ENCODE measurements at regions not wholly inside any gene's neighbourhood (a gene's known extent, or its start where the extent isn't known, plus 50 kb on each side); places are given as distances from the start of the nearest gene placed in this dataset.

DNA sequence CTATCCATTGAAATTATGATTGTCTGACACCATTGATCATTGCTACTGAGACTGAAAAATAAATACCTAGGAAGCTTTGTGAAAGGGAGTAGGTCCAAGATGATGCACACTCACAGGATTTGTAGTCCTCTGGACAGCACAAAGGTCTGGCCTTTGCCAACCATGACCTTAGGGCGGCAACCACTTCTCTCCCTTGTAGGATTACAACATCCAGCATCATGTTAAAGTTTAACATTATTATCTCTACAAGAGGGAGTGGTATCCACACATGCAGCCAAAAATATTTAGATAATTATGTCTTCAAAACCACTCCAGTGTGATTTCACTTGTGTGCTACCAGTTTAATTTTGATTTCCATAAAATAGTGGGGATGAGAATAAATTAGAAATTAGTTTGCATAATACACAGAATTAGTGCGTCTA is 51.1 kb upstream of the NHSL1 start:
- peaks cover 11% of the 10 kb centered on the region for H3K27me3 Mint-ChIP-seq
- no peak overlapping the region for H3K27ac Mint-ChIP-seq
- DNase-seq (no peak), ATAC-seq (ENCODE audit: poor library complexity) (no peak)
- no peaks in the 10 kb centered on the region for H3K27me3 ChIP-seq (ENCODE audit: control insufficient read depth in 1 of 2, insufficient read depth in 2 of 2, low read length in 2 of 2)
- TF ChIP-seq, protein P1, sequence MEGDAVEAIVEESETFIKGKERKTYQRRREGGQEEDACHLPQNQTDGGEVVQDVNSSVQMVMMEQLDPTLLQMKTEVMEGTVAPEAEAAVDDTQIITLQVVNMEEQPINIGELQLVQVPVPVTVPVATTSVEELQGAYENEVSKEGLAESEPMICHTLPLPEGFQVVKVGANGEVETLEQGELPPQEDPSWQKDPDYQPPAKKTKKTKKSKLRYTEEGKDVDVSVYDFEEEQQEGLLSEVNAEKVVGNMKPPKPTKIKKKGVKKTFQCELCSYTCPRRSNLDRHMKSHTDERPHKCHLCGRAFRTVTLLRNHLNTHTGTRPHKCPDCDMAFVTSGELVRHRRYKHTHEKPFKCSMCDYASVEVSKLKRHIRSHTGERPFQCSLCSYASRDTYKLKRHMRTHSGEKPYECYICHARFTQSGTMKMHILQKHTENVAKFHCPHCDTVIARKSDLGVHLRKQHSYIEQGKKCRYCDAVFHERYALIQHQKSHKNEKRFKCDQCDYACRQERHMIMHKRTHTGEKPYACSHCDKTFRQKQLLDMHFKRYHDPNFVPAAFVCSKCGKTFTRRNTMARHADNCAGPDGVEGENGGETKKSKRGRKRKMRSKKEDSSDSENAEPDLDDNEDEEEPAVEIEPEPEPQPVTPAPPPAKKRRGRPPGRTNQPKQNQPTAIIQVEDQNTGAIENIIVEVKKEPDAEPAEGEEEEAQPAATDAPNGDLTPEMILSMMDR (IDR thresholded peaks at IDR 0.05), result no peak
- CTCF ChIA-PET, result no interaction called here
- intact Hi-C loops (cut with DNase I, micrococcal nuclease), result no loop called here
- no peaks in the 10 kb centered on the region for H3K4me1 ChIP-seq (ENCODE audit: insufficient read depth, low read length)
- H3K9me3 ChIP-seq (ENCODE audit: control insufficient read depth in 1 of 2, insufficient read depth in 1 of 2, low read length in 2 of 2), result no peaks in the 10 kb centered on the region
- H3K4me3 ChIP-seq (ENCODE audit: low read length), result no peak overlapping the region
- H3K36me3 Mint-ChIP-seq (ENCODE audit: low read depth), result no peaks in the 10 kb centered on the region
- no peaks in the 10 kb centered on the region for H3K9me3 Mint-ChIP-seq
- no peak overlapping the region for H3K27ac ChIP-seq (ENCODE audit: low read depth in 1 of 2, low read length in 2 of 2)
- no peaks in the 10 kb centered on the region for H3K4me1 Mint-ChIP-seq (ENCODE audit: low read depth)
- no peaks in the 10 kb centered on the region for H3K36me3 ChIP-seq (ENCODE audit: insufficient read depth, low read length)
- POLR2A ChIA-PET, result no interaction called here
- no peak overlapping the region for H3K4me3 Mint-ChIP-seq

DNA sequence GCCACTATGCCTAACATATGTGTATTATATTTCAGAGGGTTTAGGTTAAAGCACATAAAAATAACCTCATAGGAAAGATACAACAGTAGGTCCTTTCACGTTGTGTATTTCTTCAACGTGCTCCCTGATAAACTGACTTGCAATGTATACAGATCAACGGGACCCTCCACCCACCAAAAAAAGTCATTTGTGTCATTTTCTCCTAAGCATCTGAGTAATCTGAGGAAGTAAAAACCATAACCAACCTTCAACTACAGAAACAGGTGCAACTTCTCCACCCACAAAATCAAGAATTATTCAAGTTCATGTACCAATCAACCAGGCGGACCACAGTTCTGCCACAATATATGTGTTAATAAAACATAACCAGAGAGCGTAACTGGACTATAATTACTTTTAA is 54.9 kb upstream of the NHSL1 start:
- CTCF ChIA-PET, result no interaction called here
- Mint-ChIP-seq H3K27me3 (peaks cover 12% of the 10 kb centered on the region), H3K4me3 (no peak overlapping the region), H3K36me3 (ENCODE audit: low read depth) (no peaks in the 10 kb centered on the region), H3K9me3 (no peaks in the 10 kb centered on the region), H3K27ac (no peak overlapping the region), H3K4me1 (ENCODE audit: low read depth) (no peaks in the 10 kb centered on the region)
- no peak overlapping the region for H3K4me3 ChIP-seq (ENCODE audit: low read length)
- H3K36me3 ChIP-seq (ENCODE audit: insufficient read depth, low read length), result no peaks in the 10 kb centered on the region
- ATAC-seq (ENCODE audit: poor library complexity) (no peak), DNase-seq (no peak)
- H3K4me1 ChIP-seq (ENCODE audit: insufficient read depth, low read length), result no peaks in the 10 kb centered on the region
- intact Hi-C loops (cut with DNase I, micrococcal nuclease), result no loop called here
- TF ChIP-seq, protein P1 (IDR thresholded peaks at IDR 0.05), result no peak
- POLR2A ChIA-PET, result no interaction called here
- H3K9me3 ChIP-seq (ENCODE audit: control insufficient read depth in 1 of 2, insufficient read depth in 1 of 2, low read length in 2 of 2), result no peaks in the 10 kb centered on the region
- H3K27me3 ChIP-seq (ENCODE audit: control insufficient read depth in 1 of 2, insufficient read depth in 2 of 2, low read length in 2 of 2), result no peaks in the 10 kb centered on the region
- no peak overlapping the region for H3K27ac ChIP-seq (ENCODE audit: low read depth in 1 of 2, low read length in 2 of 2)

DNA sequence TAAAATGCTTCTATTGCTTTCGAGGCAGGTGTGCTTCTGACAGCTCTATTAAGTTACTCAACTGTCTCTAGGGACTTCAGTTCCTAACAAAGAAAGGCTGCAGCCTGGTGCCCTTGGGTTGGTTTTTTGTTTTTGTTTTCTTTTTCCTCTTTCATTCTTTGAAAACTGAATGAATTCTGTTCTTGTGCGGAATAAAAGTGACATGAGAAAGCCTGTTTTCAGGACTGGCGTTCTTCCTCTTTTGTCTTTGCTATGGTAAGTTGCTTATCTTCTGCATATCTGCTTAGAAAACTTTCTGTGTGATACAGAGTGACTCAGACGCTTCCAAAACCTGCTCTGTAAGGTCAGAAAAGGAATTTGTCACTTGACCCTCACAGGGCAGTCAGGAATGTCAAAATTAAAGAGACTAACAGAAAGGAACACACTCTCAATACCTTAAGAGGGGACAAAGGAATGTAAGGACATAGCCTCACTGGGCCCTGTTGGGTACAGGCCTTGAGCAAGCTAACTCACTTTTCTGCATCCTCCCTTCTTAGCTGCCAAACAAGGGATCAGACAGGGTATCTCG is 56.2 kb upstream of the NHSL1 start:
- ChIA-PET POLR2A (no interaction called here), CTCF (no interaction called here)
- H3K9me3 ChIP-seq (ENCODE audit: control insufficient read depth in 1 of 2, insufficient read depth in 1 of 2, low read length in 2 of 2), result no peaks in the 10 kb centered on the region
- Mint-ChIP-seq H3K27me3 (peaks cover 17% of the 10 kb centered on the region), H3K27ac (no peak overlapping the region), H3K9me3 (no peaks in the 10 kb centered on the region), H3K4me1 (ENCODE audit: low read depth) (no peaks in the 10 kb centered on the region), H3K36me3 (ENCODE audit: low read depth) (no peaks in the 10 kb centered on the region), H3K4me3 (no peak overlapping the region)
- H3K4me1 ChIP-seq (ENCODE audit: insufficient read depth, low read length), result no peaks in the 10 kb centered on the region
- H3K4me3 ChIP-seq (ENCODE audit: low read length), result no peak overlapping the region
- no peak for DNase-seq
- intact Hi-C loops (cut with DNase I, micrococcal nuclease), result no loop called here
- no peak for ATAC-seq (ENCODE audit: poor library complexity)
- no peaks in the 10 kb centered on the region for H3K27me3 ChIP-seq (ENCODE audit: control insufficient read depth in 1 of 2, insufficient read depth in 2 of 2, low read length in 2 of 2)
- no peak overlapping the region for H3K27ac ChIP-seq (ENCODE audit: low read depth in 1 of 2, low read length in 2 of 2)
- H3K36me3 ChIP-seq (ENCODE audit: insufficient read depth, low read length), result no peaks in the 10 kb centered on the region
- TF ChIP-seq, protein P1 (IDR thresholded peaks at IDR 0.05), result no peak

Measured in CD4-positive, alpha-beta T cell (primary cell).